Neural progenitor cell (in vitro differentiated cells): ENCODE measurements at regions not wholly inside any gene's neighbourhood (a gene's known extent, or its start where the extent isn't known, plus 50 kb on each side); places are given as distances from the start of the nearest gene placed in this dataset.

Experiments used
- EZH2 ChIP-seq: fragments of 200-600 bp; sonication (generic); IDR thresholded peaks from 2 replicates; pipeline ENCODE4 v1.6.1; 2017; ENCODE audit warnings: antibody characterized with exemption, mild to moderate bottlenecking, moderate library complexity
- EZH2phosphoT487 ChIP-seq: fragments of 200-600 bp; sonication (generic); IDR thresholded peaks from 2 replicates; pipeline ENCODE4 v1.6.1; 2017; ENCODE audit warnings: antibody characterized with exemption
- TF ChIP-seq, protein P1 (sequence below): fragments of 200-600 bp; sonication (generic); IDR thresholded peaks from 2 replicates; pipeline ENCODE4 v1.5.1; 2017; ENCODE audit warnings: antibody characterized with exemption, mild to moderate bottlenecking

DNA sequence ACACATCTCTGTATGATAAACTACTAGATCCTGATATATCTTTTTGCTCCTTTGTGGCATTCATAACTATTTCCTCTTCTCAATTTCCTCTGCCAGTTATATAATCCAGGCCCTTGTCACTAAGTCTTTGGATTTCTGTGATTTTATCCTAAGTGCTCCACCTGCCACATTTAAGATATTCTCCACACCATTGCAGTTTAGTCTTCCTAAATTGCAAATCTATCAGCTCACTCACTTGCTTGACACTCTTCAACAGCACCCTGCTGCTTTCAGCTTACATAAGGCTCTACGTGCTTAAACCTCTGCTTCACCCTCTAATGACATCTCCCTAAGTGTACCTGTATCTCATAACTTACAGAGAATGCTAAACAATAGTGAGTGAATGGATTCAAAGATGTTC is 1032.2 kb upstream of the SEL1L start:
- TF ChIP-seq, protein P1, sequence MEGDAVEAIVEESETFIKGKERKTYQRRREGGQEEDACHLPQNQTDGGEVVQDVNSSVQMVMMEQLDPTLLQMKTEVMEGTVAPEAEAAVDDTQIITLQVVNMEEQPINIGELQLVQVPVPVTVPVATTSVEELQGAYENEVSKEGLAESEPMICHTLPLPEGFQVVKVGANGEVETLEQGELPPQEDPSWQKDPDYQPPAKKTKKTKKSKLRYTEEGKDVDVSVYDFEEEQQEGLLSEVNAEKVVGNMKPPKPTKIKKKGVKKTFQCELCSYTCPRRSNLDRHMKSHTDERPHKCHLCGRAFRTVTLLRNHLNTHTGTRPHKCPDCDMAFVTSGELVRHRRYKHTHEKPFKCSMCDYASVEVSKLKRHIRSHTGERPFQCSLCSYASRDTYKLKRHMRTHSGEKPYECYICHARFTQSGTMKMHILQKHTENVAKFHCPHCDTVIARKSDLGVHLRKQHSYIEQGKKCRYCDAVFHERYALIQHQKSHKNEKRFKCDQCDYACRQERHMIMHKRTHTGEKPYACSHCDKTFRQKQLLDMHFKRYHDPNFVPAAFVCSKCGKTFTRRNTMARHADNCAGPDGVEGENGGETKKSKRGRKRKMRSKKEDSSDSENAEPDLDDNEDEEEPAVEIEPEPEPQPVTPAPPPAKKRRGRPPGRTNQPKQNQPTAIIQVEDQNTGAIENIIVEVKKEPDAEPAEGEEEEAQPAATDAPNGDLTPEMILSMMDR: no peak
- TF ChIP-seq EZH2 (no peak), EZH2phosphoT487 (no peak)
